ENCODE measurements at regions not wholly inside any gene's neighbourhood (a gene's known extent, or its start where the extent isn't known, plus 50 kb on each side); places are given as distances from the start of the nearest gene placed in this dataset.

- Histone ChIP-seq H3K27me3 (ENCODE audit: control insufficient read depth, insufficient read depth, low read length) (no peaks in the 10 kb centered on the region), H3K9me3 (ENCODE audit: control insufficient read depth, insufficient read depth, low read depth, low read length) (no peaks in the 10 kb centered on the region), H3K36me3 (ENCODE audit: control insufficient read depth, insufficient read depth, low read length) (no peaks in the 10 kb centered on the region), H3K4me3 (ENCODE audit: low read depth in 2 of 2, low read length in 2 of 2) (no peak overlapping the region), H3K27ac (ENCODE audit: low read length) (no peak overlapping the region), H3K4me1 (ENCODE audit: control insufficient read depth, insufficient read depth, low read length) (no peaks in the 10 kb centered on the region)
- in situ Hi-C loops (cut with HindIII; ENCODE audit: low pct_unique_long_range_greater_than_20kb, low sequenced_read_pairs) (no loop called here), intact Hi-C loops (cut with micrococcal nuclease; ENCODE audit: unreplicated experiment) (loop anchor here (10.0 kb wide), 1 partner anchor 826 kb away; no protein-coding TSS in a partner anchor)
- DNase-seq (ENCODE audit: low read depth, low spot score) = no peak
- no TSS peak for BruUV-seq (replicated peaks)
- POLR2A ChIA-PET = no interaction called here
- CTCF ChIA-PET = no interaction called here
- no peak for TF ChIP-seq REST (IDR thresholded peaks at IDR 0.05; ENCODE audit: insufficient read depth in 1 of 2, low read depth in 2 of 2, low read length in 1 of 2)
- no peak for TF ChIP-seq TCF7L2 (IDR thresholded peaks at IDR 0.05; ENCODE audit: low read depth, low read length)
- no peak for TF ChIP-seq CTCF (IDR thresholded peaks at IDR 0.05)
- no peak for TF ChIP-seq SIN3A (IDR thresholded peaks at IDR 0.05; ENCODE audit: borderline replicate concordance, insufficient read depth, low read depth, low read length)
- TF ChIP-seq POLR2AphosphoS5 (IDR thresholded peaks at IDR 0.05; ENCODE audit: low read depth, low read length) = no peak
- no peak for ATAC-seq
Observed at GRCh38 chr2:147088871-147089270, 756.0 kb upstream of the ACVR2A start.

GRCh38 chr2:147086715-147087114 is 758.1 kb upstream of the ACVR2A start:
- no peak for TF ChIP-seq CTCF (IDR thresholded peaks at IDR 0.05)
- TF ChIP-seq TCF7L2 (IDR thresholded peaks at IDR 0.05; ENCODE audit: low read depth, low read length) = no peak
- TF ChIP-seq SIN3A (IDR thresholded peaks at IDR 0.05; ENCODE audit: borderline replicate concordance, insufficient read depth, low read depth, low read length) = no peak
- no peak for TF ChIP-seq REST (IDR thresholded peaks at IDR 0.05; ENCODE audit: insufficient read depth in 1 of 2, low read depth in 2 of 2, low read length in 1 of 2)
- no peak for TF ChIP-seq POLR2AphosphoS5 (IDR thresholded peaks at IDR 0.05; ENCODE audit: low read depth, low read length)
- no peak overlapping the region for H3K4me3 ChIP-seq (ENCODE audit: low read depth in 2 of 2, low read length in 2 of 2)
- no peaks in the 10 kb centered on the region for H3K36me3 ChIP-seq (ENCODE audit: control insufficient read depth, insufficient read depth, low read length)
- DNase-seq (ENCODE audit: low read depth, low spot score) (no peak), ATAC-seq (no peak)
- no peaks in the 10 kb centered on the region for H3K4me1 ChIP-seq (ENCODE audit: control insufficient read depth, insufficient read depth, low read length)
- CTCF ChIA-PET = no interaction called here
- no peaks in the 10 kb centered on the region for H3K9me3 ChIP-seq (ENCODE audit: control insufficient read depth, insufficient read depth, low read depth, low read length)
- in situ Hi-C loops (cut with HindIII; ENCODE audit: low pct_unique_long_range_greater_than_20kb, low sequenced_read_pairs) (no loop called here), intact Hi-C loops (cut with micrococcal nuclease; ENCODE audit: unreplicated experiment) (loop anchor here (10.0 kb wide), 1 partner anchor 828 kb away; no protein-coding TSS in a partner anchor)
- H3K27ac ChIP-seq (ENCODE audit: low read length) = no peak overlapping the region
- no TSS peak for BruUV-seq (replicated peaks)
- POLR2A ChIA-PET = no interaction called here
- H3K27me3 ChIP-seq (ENCODE audit: control insufficient read depth, insufficient read depth, low read length) = no peaks in the 10 kb centered on the region
